ENCODE measurements at regions not wholly inside any gene's neighbourhood (a gene's known extent, or its start where the extent isn't known, plus 50 kb on each side); places are given as distances from the start of the nearest gene placed in this dataset.

DNA sequence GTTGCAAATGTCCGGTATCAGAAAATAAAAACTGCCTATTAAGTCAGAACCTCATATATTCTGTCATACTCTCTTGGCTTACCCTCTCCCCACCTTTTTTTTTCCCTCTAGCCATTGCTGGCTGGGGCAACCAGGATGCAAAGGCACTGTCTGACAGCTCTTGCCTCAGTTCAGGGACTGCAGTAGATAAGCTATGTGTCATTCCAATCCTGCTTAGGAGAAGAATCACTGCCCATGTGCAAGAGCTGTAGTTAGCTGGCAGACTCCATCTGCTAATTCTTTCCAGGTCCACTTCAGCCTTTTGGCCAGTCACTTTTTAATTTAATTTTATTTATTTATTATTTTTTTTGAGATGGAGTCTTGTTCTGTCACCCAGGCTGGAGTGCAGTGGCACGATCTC lies 895.6 kb upstream of the SLC10A2 start:
- intact Hi-C loops (cut with DNase I) = no loop called here

DNA sequence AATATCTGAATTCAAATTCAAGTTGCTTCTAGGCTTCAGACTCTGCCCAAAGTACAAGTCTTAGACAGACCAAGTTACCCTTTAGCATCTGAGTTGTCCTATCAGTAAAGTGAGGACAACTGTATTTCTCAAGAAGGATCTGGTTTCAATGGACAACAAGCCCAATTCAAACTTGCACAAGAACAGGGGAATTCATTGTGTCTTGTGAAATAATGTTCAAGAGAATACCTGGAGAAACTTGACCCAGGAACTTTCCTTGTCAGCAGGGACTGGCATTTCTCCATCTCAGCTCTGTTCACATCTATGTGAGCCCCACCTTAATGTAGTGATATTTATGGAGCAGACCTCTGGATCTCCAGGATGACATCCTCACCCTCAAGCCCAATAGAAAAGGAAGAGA lies 894.9 kb upstream of the SLC10A2 start:
- intact Hi-C loops (cut with DNase I) = no loop called here
- DNase-seq (ENCODE audit: low spot score) = no peak

More for the DNA sequence above, 895.6 kb upstream of the SLC10A2 start:
- no peak for DNase-seq (ENCODE audit: low spot score)

DNA sequence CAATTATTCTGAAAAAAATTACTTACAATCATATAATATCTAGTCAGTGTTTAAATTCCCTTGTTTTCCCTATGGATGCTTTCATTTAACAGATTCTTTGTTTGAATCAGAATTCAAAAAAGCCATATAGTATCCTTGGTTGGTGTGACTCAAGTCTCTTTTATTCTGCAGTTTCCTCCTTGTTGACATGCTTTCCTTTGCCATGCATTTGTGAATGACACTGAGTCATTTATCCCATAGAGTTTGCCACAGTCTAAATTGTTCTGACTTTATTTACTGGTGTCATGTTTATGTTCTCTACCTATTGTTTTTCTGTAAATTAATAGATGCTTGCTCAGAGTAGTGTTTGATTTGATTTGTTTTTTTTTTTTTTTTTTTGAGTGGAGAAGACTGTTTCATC lies 893.8 kb upstream of the SLC10A2 start:
- intact Hi-C loops (cut with DNase I) = no loop called here
- DNase-seq (ENCODE audit: low spot score) = no peak

- intact Hi-C loops (cut with DNase I) = no loop called here
- DNase-seq (ENCODE audit: low spot score) = no peak
Observed at GRCh38 chr13:103958691-103959090, 892.5 kb upstream of the SLC10A2 start.

DNA sequence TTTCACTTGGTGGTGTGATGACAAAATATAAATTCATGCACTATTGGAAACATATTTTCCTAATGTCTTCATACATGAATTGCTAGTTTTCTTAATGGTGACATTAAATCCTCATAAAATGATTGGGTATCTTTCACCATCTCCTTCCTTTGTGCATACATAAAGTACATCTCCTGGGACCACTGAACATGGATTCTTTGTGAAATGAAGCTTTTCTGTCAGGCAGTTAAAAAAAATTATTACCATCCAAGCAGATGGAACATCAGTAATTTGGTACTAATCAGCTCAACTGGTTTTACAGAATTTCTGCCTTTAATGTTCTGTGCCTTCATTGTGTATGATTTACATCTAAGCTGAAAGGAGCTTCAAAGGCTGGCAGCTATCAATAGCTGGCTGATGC lies 891.7 kb upstream of the SLC10A2 start:
- DNase-seq (ENCODE audit: low spot score) = no peak
- intact Hi-C loops (cut with DNase I) = no loop called here

GRCh38 chr13:103953859-103954258 lies 887.6 kb upstream of the SLC10A2 start:
- intact Hi-C loops (cut with DNase I) = no loop called here
- DNase-seq (ENCODE audit: low spot score) = no peak

DNA sequence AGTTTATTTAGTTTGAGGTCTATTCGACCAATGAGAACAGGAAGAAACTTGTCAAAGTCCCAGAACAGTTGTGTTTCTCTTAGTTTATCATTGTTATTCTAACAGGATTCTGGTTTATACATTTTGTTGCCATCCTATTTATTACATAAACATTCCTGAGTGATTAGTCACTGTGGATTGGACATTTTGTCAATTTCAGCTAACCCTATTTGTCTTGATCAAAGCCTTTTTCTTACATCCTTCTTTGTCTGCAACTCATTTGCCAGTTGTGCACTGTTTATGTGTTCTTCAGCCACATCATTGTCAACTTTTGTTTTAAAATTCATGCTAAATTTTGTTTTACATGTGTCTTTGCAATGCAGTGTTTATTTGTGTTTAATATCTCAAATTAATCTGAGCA lies 886.0 kb upstream of the SLC10A2 start:
- intact Hi-C loops (cut with DNase I) = no loop called here
- no peak for DNase-seq (ENCODE audit: low spot score)

- no peak for DNase-seq (ENCODE audit: low spot score)
- intact Hi-C loops (cut with DNase I) = no loop called here
Observed at GRCh38 chr13:103948426-103948825, 882.2 kb upstream of the SLC10A2 start.

DNA sequence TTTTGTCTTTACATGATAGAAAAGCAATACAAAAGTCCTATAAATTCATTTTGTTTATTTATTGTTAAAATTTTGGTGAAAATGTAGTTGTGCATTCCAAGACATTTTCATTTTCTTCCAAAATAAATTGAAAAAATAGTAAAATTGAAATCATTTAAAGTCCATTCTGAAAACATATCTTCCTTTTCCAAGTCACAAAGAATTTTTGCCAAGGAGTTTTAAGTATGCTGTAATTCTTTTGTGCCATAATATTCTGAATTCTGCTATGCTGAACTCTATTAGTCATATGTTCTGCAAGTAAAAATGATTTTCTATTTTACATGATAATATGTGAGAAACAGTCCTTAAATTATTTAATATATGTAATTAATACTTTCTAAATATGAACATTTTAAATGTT lies 879.6 kb upstream of the SLC10A2 start:
- intact Hi-C loops (cut with DNase I) = no loop called here
- no peak for DNase-seq (ENCODE audit: low spot score)

GRCh38 chr13:103941506-103942140 lies 875.4 kb upstream of the SLC10A2 start:
- no peak for DNase-seq (ENCODE audit: low spot score)
- intact Hi-C loops (cut with DNase I) = no loop called here

DNA sequence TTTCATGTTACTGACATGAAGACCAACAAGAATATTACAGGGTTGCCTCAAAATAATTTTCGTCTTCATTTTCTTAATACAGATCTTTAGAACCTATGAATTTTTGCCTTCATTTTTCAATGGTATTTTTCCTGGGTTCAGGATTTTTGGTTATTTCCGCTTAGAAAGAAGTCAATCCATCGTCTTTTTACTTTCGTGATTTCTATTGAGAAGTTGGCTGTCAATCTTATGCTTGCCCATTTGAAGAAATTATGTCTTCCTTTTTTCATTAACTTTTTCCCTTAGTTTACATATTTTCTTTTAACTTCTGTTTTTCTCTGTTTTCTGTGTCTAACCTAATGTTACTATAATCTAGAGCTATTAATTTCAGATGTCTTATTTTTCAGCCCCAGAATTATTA lies 868.9 kb upstream of the SLC10A2 start:
- intact Hi-C loops (cut with DNase I) = no loop called here

DNA sequence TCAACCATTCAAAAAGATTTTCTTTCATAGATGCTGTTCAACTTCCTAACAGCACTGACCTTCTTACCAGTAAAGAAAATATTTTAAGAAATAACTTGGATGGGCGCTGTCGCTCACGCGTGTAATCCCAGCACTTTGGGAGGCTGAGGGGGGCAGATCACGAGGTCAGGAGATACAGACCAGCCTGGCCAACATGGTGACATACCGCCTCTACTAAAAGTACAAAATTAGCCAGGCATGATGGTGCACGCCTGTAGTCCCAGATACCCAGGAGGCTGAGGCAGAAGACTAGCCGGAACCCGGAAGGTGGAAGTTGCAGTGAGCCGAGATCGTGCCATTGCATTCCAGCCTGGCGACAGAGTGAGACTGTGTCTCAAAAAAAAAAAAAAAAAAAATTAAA lies 865.7 kb upstream of the SLC10A2 start:
- no peak for DNase-seq (ENCODE audit: low spot score)
- intact Hi-C loops (cut with DNase I) = no loop called here

More for the DNA sequence above, 868.9 kb upstream of the SLC10A2 start:
- no peak for DNase-seq (ENCODE audit: low spot score)

DNA sequence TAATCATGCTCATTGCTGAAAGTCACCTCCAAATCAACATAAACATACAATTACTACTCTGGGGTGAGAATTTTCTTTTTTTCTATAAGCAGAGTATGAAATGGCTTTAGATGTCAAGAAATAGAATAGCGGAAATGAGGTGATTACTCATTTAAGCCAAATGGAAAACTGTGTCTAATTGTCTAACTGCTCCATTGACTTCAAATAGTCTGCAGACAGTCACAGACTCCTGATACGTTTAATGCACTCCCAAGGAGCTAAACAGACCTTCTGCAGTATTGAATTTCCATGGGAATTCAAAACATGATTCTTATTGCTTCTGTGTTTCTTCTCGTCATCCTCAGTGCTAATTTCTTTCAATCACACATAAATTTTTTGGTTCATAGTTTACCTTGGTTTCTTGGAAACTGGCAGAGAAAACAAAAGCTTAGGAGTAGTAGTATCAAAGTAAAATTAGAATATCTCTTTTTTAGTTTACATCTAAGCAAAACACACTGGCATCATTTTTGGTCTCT lies 865.2 kb upstream of the SLC10A2 start:
- intact Hi-C loops (cut with DNase I) = no loop called here
- DNase-seq (ENCODE audit: low spot score) = no peak

DNA sequence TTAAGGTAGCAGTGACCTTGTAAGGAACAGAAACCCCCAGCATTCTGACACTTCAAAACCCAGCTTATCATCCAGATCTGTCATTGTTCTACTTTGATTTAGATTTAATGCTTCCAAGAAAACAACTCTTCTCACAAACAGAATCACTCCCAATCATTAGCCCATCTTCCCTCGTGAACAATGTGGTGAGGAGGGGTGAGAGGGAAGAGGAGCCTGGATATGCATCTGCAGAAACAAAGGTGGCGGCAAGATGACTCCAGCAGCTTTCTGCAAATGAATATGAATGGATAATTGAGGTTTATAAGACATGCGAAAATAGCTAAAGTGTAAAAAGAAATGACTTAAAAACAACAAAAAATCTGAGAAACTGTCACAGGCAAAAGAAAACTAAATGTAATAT lies 859.9 kb upstream of the SLC10A2 start:
- DNase-seq (ENCODE audit: low spot score) = no peak
- intact Hi-C loops (cut with DNase I) = no loop called here

DNA sequence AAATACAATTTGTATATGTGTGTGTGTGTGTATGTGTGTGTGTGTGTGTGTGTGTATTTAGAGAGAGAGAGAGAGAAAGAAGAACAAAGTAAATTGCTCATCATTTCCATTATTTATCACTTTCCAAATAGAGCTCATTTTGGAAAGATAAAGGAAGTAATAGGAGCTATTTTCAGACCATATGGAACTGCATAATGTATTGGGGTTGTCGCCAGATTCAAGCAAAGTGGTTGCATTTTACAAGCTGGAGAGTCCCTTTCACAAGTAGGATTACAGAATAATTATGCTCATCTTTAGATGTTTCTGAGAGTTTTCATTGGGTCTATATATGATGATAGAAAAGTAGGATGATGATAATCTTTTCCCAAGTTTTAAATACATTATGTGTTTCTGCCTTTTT lies 842.7 kb upstream of the SLC10A2 start:
- intact Hi-C loops (cut with DNase I) = no loop called here

DNA sequence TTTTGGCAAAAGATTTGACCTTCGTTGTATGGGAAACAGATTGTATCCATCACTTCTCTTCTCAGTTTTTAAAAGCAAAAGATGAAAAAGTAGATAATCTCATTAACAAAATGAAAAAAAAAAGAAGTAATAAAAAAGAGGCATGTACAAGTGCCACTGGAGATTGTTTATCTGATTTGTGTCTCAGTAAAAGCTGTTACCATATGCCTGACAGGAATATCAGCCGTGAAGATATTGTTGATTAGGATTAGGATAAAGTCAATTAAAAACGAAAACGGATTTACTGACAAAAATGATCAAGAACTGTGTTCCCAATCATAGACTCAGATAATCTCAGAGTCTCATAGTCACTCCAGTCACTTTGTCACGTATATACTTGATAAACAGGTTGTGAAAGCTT lies 842.1 kb upstream of the SLC10A2 start:
- no peak for DNase-seq (ENCODE audit: low spot score)
- intact Hi-C loops (cut with DNase I) = no loop called here

More for the DNA sequence above, 842.7 kb upstream of the SLC10A2 start:
- no peak for DNase-seq (ENCODE audit: low spot score)

DNA sequence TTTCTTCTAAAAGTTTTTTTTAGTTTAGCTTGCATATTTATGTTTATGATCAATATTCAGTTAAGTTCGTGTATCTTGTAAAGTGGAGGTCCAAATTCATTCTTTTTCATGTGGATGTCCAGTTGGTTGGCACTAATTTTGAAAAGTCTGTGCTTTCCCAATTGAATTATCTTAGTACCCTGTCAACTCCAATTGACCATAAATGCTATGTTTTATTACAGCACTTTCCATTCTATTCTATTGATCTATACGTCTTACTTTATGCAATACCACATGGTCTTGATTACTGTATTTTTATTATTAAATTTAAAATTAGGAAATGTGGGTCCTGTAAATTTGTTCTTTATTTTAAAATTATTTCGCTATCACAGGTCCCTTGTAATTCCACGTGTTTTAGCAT lies 837.6 kb upstream of the SLC10A2 start:
- intact Hi-C loops (cut with DNase I) = no loop called here
- no peak for DNase-seq (ENCODE audit: low spot score)

DNA sequence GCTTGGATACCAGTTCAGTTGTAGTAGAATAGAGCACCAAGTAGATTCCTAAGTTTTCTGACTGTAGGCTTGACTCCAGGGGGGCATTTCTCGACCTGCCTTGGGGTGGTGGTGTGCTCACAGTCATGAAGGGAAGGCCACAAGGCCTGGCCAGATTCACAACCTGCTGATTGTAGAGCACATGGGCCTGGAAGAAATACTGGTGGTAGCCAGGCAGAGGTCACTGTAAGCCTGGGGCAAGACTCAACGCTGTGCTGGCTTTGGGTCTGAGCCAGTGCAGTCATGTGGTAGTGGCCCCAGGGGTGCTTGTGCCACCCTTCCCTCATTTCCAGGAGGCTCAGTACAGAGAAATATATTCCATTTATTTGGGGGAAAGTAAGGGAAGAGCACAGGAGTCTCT lies 832.3 kb upstream of the SLC10A2 start:
- intact Hi-C loops (cut with DNase I) = no loop called here
- no peak for DNase-seq (ENCODE audit: low spot score)

DNA sequence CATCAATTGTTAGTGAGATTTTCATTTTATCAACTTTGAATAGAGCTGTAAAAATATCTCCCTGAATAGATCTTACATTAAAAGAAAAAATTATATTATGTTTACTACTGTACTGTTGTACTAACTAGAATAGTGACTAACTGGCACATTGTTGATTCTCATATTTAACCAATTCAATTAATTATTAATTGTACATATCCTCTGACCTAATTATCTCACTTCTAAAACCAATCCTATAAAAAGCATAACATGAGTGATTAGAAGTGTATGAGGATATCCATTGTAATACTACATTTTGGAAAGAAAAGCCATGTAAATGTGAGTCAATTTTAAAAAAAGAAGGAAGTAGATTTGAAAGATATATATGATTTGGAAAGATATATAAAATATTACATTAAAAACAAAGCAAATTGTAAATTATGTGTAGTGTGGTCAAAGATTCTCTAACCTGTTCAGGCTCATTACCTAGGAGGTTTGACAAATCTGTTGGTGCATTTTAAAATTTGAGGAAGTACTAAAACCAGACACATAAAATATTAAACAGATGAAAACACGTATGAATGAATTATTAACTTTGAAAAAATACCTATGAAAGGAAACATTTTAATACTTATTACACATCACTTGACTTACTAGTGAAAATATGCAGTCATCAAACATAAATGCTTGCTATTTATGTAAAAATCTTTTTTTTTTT lies 829.8 kb upstream of the SLC10A2 start:
- intact Hi-C loops (cut with DNase I) = no loop called here
- no peak for DNase-seq (ENCODE audit: low spot score)

GRCh38 chr13:103894626-103895025 lies 828.4 kb upstream of the SLC10A2 start:
- intact Hi-C loops (cut with DNase I) = no loop called here
- no peak for DNase-seq (ENCODE audit: low spot score)

- intact Hi-C loops (cut with DNase I) = no loop called here
- no peak for DNase-seq (ENCODE audit: low spot score)
Observed at GRCh38 chr13:103884101-103884723, 818.0 kb upstream of the SLC10A2 start.

Data from posterior vena cava (tissue), 2 donors.